OCI-LY1 (cell line): ENCODE measurements at regions not wholly inside any gene's neighbourhood (a gene's known extent, or its start where the extent isn't known, plus 50 kb on each side); places are given as distances from the start of the nearest gene placed in this dataset.

Experiments
- H2AFZ ChIP-seq: fragments of 200-600 bp; sonication (generic), shearing (Covaris generic); 2 replicates; pipeline ENCODE4 v1.6.0; 2014; ENCODE audit warnings: antibody characterized with exemption, mild to moderate bottlenecking, low read length
- H3F3A ChIP-seq: fragments of 200-600 bp; sonication (generic), shearing (Covaris generic); 2 replicates; pipeline ENCODE4 v1.6.0; 2014; ENCODE audit warnings: mild to moderate bottlenecking, antibody characterized with exemption, low read length, moderate library complexity; ENCODE audit not compliant: insufficient read depth
- H3K27ac ChIP-seq: fragments of 200-600 bp; sonication (generic); 2 replicates; pipeline ENCODE4 v1.5.1; 2014; ENCODE audit warnings: low read length, mixed run types, mild to moderate bottlenecking, low read depth; ENCODE audit not compliant: poor library complexity, severe bottlenecking
- H3K27me3 ChIP-seq: fragments of 200-600 bp; sonication (generic); 2 replicates; pipeline ENCODE4 v1.6.0; 2014; ENCODE audit warnings: antibody characterized with exemption, mild to moderate bottlenecking, low read length, moderate library complexity; ENCODE audit not compliant: insufficient read depth
- H3K36me3 ChIP-seq: fragments of 200-600 bp; sonication (generic); 2 replicates; pipeline ENCODE4 v1.6.1; 2014; ENCODE audit warnings: mild to moderate bottlenecking, antibody characterized with exemption, low read length, moderate library complexity, mixed read lengths; ENCODE audit not compliant: insufficient read depth
- H3K4me1 ChIP-seq: fragments of 200-600 bp; sonication (generic); 2 replicates; pipeline ENCODE4 v1.5.1; 2014; ENCODE audit warnings: mild to moderate bottlenecking, low read length, moderate library complexity; ENCODE audit not compliant: insufficient read depth, severe bottlenecking
- H3K4me2 ChIP-seq: fragments of 200-600 bp; sonication (generic), shearing (Covaris generic); 2 replicates; pipeline ENCODE4 v1.6.1; 2014; ENCODE audit warnings: low read length
- H3K4me3 ChIP-seq: fragments of 200-600 bp; sonication (generic); 2 replicates; pipeline ENCODE4 v1.5.1; 2014; ENCODE audit warnings: low read length, low read depth, mild to moderate bottlenecking, mixed read lengths; ENCODE audit not compliant: poor library complexity, severe bottlenecking
- H3K79me2 ChIP-seq: fragments of 200-600 bp; shearing (Covaris generic); 2 replicates; pipeline ENCODE4 v1.6.1; 2016; ENCODE audit warnings: mixed run types, low read length, mixed read lengths; ENCODE audit not compliant: insufficient read depth
- H3K9ac ChIP-seq: fragments of 200-600 bp; sonication (generic), shearing (Covaris generic); 2 replicates; pipeline ENCODE4 v1.6.1; 2014; ENCODE audit warnings: mild to moderate bottlenecking, low read length, mixed read lengths
- H3K9me2 ChIP-seq: fragments of 200-600 bp; sonication (generic), shearing (Covaris generic); 2 replicates; pipeline ENCODE4 v1.6.1; 2014; ENCODE audit warnings: low read depth, mild to moderate bottlenecking, low read length, mixed read lengths
- H3K9me3 ChIP-seq: fragments of 200-600 bp; shearing (Covaris generic); 2 replicates; pipeline ENCODE4 v1.6.1; 2014; ENCODE audit warnings: low read length, mixed read lengths
- H4K20me1 ChIP-seq: fragments of 200-600 bp; sonication (generic), shearing (Covaris generic); 2 replicates; pipeline ENCODE4 v1.6.0; 2016; ENCODE audit warnings: mild to moderate bottlenecking, low read length; ENCODE audit not compliant: insufficient read depth
- EZH2 ChIP-seq: fragments of 200-600 bp; sonication (generic), shearing (Covaris generic); IDR thresholded peaks from 2 replicates; pipeline ENCODE4 v1.8.0; 2017; ENCODE audit warnings: borderline replicate concordance, mixed run types, mild to moderate bottlenecking, antibody characterized with exemption, low read length, moderate library complexity, mixed read lengths
- TF ChIP-seq, protein P1 (sequence below): fragments of 200-600 bp; sonication (generic), shearing (Covaris generic); IDR thresholded peaks from 2 replicates; pipeline ENCODE4 v1.5.1; 2017; ENCODE audit warnings: mild to moderate bottlenecking, antibody characterized with exemption, low read length, moderate library complexity, mixed read lengths

DNA sequence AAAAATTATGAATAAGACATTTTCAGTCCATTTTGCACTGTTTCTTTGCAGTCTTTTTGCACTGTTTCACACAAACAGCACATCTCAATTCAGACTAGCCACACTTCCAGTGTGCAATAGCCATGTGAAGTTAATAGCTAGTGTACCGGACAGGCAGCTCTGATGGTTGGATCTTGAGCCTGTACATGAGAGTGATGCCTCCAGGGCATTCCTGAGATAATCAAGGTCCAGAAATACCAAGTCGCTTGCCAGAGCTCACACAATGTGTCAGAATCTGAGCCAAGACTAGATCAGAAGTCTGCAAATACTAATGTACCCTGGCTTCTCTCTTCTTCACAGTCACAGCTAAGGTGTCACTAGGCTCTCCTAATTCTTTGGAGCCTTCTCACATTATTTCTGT lies 180.2 kb downstream of the OSR1 start:
- no peaks in the 10 kb centered on the region for H3K27me3 ChIP-seq
- no peaks in the 10 kb centered on the region for H4K20me1 ChIP-seq
- no peak for TF ChIP-seq EZH2
- TF ChIP-seq, protein P1, sequence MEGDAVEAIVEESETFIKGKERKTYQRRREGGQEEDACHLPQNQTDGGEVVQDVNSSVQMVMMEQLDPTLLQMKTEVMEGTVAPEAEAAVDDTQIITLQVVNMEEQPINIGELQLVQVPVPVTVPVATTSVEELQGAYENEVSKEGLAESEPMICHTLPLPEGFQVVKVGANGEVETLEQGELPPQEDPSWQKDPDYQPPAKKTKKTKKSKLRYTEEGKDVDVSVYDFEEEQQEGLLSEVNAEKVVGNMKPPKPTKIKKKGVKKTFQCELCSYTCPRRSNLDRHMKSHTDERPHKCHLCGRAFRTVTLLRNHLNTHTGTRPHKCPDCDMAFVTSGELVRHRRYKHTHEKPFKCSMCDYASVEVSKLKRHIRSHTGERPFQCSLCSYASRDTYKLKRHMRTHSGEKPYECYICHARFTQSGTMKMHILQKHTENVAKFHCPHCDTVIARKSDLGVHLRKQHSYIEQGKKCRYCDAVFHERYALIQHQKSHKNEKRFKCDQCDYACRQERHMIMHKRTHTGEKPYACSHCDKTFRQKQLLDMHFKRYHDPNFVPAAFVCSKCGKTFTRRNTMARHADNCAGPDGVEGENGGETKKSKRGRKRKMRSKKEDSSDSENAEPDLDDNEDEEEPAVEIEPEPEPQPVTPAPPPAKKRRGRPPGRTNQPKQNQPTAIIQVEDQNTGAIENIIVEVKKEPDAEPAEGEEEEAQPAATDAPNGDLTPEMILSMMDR = no peak
- H2AFZ ChIP-seq = no peak overlapping the region
- no peaks in the 10 kb centered on the region for H3K4me1 ChIP-seq
- no peaks in the 10 kb centered on the region for H3K9me3 ChIP-seq
- H3K9me2 ChIP-seq = no peaks in the 10 kb centered on the region
- H3K36me3 ChIP-seq = no peaks in the 10 kb centered on the region
- no peaks in the 10 kb centered on the region for H3F3A ChIP-seq
- no peaks in the 10 kb centered on the region for H3K79me2 ChIP-seq
- H3K9ac ChIP-seq = no peak overlapping the region
- no peak overlapping the region for H3K4me2 ChIP-seq
- H3K27ac ChIP-seq = no peak overlapping the region
- no peak overlapping the region for H3K4me3 ChIP-seq

- H2AFZ ChIP-seq = no peak overlapping the region
- no peaks in the 10 kb centered on the region for H3K9me3 ChIP-seq
- no peak overlapping the region for H3K9ac ChIP-seq
- no peaks in the 10 kb centered on the region for H3K4me1 ChIP-seq
- H3F3A ChIP-seq = no peaks in the 10 kb centered on the region
- no peaks in the 10 kb centered on the region for H4K20me1 ChIP-seq
- no peaks in the 10 kb centered on the region for H3K79me2 ChIP-seq
- H3K4me2 ChIP-seq = no peak overlapping the region
- TF ChIP-seq, protein P1 = no peak
- TF ChIP-seq EZH2 = no peak
- no peak overlapping the region for H3K27ac ChIP-seq
- no peaks in the 10 kb centered on the region for H3K27me3 ChIP-seq
- no peaks in the 10 kb centered on the region for H3K36me3 ChIP-seq
- H3K4me3 ChIP-seq = no peak overlapping the region
- H3K9me2 ChIP-seq = no peaks in the 10 kb centered on the region
Observed at GRCh38 chr2:19176977-19177376, 181.4 kb downstream of the OSR1 start.

DNA sequence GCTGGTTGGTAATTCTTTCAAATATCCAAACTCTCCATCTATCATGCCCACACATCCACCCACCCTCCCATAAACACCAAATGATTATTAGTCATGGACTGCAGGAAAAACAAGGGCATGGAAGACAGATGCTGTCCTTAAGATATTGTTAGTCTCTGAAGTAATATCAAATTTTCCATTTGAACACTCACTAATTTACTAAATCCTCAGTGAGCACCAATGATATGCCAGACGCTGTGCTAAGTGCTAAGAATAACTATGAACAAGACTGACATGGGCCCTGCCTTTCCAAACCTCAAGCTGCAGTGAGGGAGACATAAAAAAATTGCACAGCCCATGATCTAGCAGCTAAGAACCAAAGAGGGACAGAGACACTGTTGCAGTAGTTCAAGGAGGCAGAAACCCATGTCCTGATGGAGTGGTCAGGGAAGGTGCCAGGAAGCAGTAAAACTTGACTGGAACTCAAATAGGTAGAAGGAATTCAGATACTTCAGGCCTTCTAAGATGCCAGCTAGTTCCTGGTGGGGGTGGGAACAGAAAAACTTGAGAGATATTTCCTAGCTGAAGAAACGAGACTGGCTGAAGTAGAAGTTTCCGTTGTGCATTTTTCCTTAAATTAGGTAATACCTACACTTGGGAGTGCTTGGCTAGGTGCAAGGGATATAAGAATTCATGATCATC lies 182.1 kb downstream of the OSR1 start:
- H3F3A ChIP-seq = no peaks in the 10 kb centered on the region
- no peak overlapping the region for H3K4me2 ChIP-seq

More for the DNA sequence above, 182.1 kb downstream of the OSR1 start:
- no peaks in the 10 kb centered on the region for H3K9me2 ChIP-seq
- no peak for TF ChIP-seq EZH2
- TF ChIP-seq, protein P1 = no peak
- H4K20me1 ChIP-seq = no peaks in the 10 kb centered on the region
- H3K36me3 ChIP-seq = no peaks in the 10 kb centered on the region
- H3K4me3 ChIP-seq = no peak overlapping the region
- no peak overlapping the region for H2AFZ ChIP-seq
- no peaks in the 10 kb centered on the region for H3K9me3 ChIP-seq
- H3K79me2 ChIP-seq = no peaks in the 10 kb centered on the region
- H3K4me1 ChIP-seq = no peaks in the 10 kb centered on the region
- no peak overlapping the region for H3K27ac ChIP-seq
- H3K27me3 ChIP-seq = no peaks in the 10 kb centered on the region
- H3K9ac ChIP-seq = no peak overlapping the region
